A549 (cell line): ENCODE measurements at regions not wholly inside any gene's neighbourhood (a gene's known extent, or its start where the extent isn't known, plus 50 kb on each side); places are given as distances from the start of the nearest gene placed in this dataset.

Experiments used
- ATAC-seq, 2 experiments: fragments of 200-7000 bp in 1 of 2; fragments of >200 bp in 1 of 2; cut with Nextera tagmentation in 1 of 2; cut with Tn5 transposase in 1 of 2; 3 replicates each; pipeline versions ENCODE4 v1.8.0 to v1.9.1; 2018 to 2020; ENCODE audit warnings: mild to moderate bottlenecking in 1 of 2, moderate library complexity in 1 of 2
- CTCF ChIA-PET: fragments of 300-600 bp; sonication (Branson Sonifier 250); formaldehyde crosslinking; extraction: SDS; loops from one replicate; lab custom pipeline; 2021; ENCODE audit warnings: antibody characterized with exemption, inconsistent platforms; lab: Yijun Ruan, JAX
- POLR2A ChIA-PET: fragments of 350-600 bp; formaldehyde crosslinking; extraction: SDS; loops from one replicate; lab custom pipeline; 2021; ENCODE audit warnings: antibody characterized with exemption, inconsistent platforms; lab: Yijun Ruan, JAX
- DNase-seq, 2 experiments: peaks; one replicate each; pipeline versions ENCODE4 v3.0.0 to v3.0.0-alpha.2; 2011 to 2016; ENCODE audit warnings: low read depth in 1 of 2, low spot score in 1 of 2
- FAIRE-seq: peaks from 2 replicates; lab custom pipeline; 2011; peaks lifted over from hg19 to GRCh38; lab: Jason Lieb, UNC
- H3K27ac ChIP-seq, 2 experiments: fragments of >200 bp; sonication (Bioruptor Twin); formaldehyde crosslinking; 3 replicates each; pipeline ENCODE4 v1.5.1; 2016 to 2017
- H3K4me1 ChIP-seq: fragments of >200 bp; sonication (Bioruptor Twin); formaldehyde crosslinking; 3 replicates; pipeline ENCODE4 v1.6.1; 2016
- H3K4me2 ChIP-seq: fragments of >200 bp; sonication (Bioruptor Twin); formaldehyde crosslinking; 3 replicates; pipeline ENCODE4 v1.6.1; 2016
- H3K4me3 ChIP-seq: fragments of >200 bp; sonication (Bioruptor Twin); formaldehyde crosslinking; 3 replicates; pipeline ENCODE4 v1.5.1; 2016
- H3K9me3 ChIP-seq: fragments of >200 bp; sonication (Bioruptor Twin); formaldehyde crosslinking; 3 replicates; pipeline ENCODE4 v1.6.1; 2016
- ATOH8 ChIP-seq: fragments of 250-450 bp; sonication (Bioruptor Pico); IDR thresholded peaks from 2 replicates; pipeline ENCODE4 v1.5.0; 2020; ENCODE audit warnings: low read depth, mild to moderate bottlenecking, moderate library complexity
- CBX8 ChIP-seq: fragments of 200-600 bp; sonication (generic); IDR thresholded peaks from 2 replicates; pipeline ENCODE4 v1.6.1; 2016
- CHD4 ChIP-seq: fragments of 200-600 bp; sonication (generic); IDR thresholded peaks from 2 replicates; pipeline ENCODE4 v1.6.1; 2016; ENCODE audit warnings: antibody characterized with exemption, mild to moderate bottlenecking, borderline replicate concordance
- ESRRA ChIP-seq: fragments of 150-350 bp; IDR thresholded peaks from 2 replicates; pipeline ENCODE4 v1.6.1; 2014; ENCODE audit warnings: mild to moderate bottlenecking, low read length, borderline replicate concordance
- GATA3 ChIP-seq: IDR thresholded peaks from 2 replicates; pipeline ENCODE4 v1.6.1; 2012; ENCODE audit warnings: borderline replicate concordance
- HDAC2 ChIP-seq: fragments of 200-600 bp; sonication (generic); IDR thresholded peaks from 2 replicates; pipeline ENCODE4 v1.6.1; 2016
- HEYL ChIP-seq: fragments of 250-450 bp; sonication (Bioruptor Pico); IDR thresholded peaks from 2 replicates; pipeline ENCODE4 v1.8.0; 2021; ENCODE audit warnings: mild to moderate bottlenecking, moderate library complexity
- HMGXB4 ChIP-seq: fragments of 250-450 bp; sonication (Bioruptor Pico); IDR thresholded peaks from 2 replicates; pipeline ENCODE4 v1.5.0; 2021; ENCODE audit warnings: mild to moderate bottlenecking, moderate library complexity, borderline replicate concordance
- HOXB13 ChIP-seq: fragments of 250-450 bp; sonication (Bioruptor Pico); IDR thresholded peaks from 2 replicates; pipeline ENCODE4 v1.5.0; 2020; ENCODE audit warnings: low read depth, mild to moderate bottlenecking, moderate library complexity
- KDM1A ChIP-seq: fragments of 200-600 bp; sonication (generic); IDR thresholded peaks from 2 replicates; pipeline ENCODE4 v1.6.1; 2016; ENCODE audit warnings: low read depth, mild to moderate bottlenecking
- NFE2L2 ChIP-seq: fragments of 150-350 bp; conservative IDR thresholded peaks from 2 replicates; pipeline ENCODE4 v1.6.1; 2014; ENCODE audit warnings: low read length
- PBX3 ChIP-seq: IDR thresholded peaks from 2 replicates; pipeline ENCODE4 v1.6.1; 2012
- POLR2A ChIP-seq: IDR thresholded peaks from 2 replicates; pipeline ENCODE4 v1.6.1; 2012; ENCODE audit warnings: mild to moderate bottlenecking, low read length
- POLR2AphosphoS2 ChIP-seq: conservative IDR thresholded peaks from 2 replicates; pipeline ENCODE4 v1.6.1; 2012; ENCODE audit warnings: low read length, improper control_type of control experiment, inconsistent platforms
- RCOR1 ChIP-seq: fragments of 150-350 bp; IDR thresholded peaks from 2 replicates; pipeline ENCODE4 v1.6.1; 2014; ENCODE audit warnings: antibody characterized with exemption, low read length, low read depth
- RNF2 ChIP-seq: fragments of 200-600 bp; sonication (generic); IDR thresholded peaks from 2 replicates; pipeline ENCODE4 v1.6.1; 2016; ENCODE audit warnings: low read depth, mild to moderate bottlenecking, antibody characterized with exemption, moderate library complexity, borderline replicate concordance
- SREBF2 ChIP-seq: fragments of 450-650 bp; IDR thresholded peaks from 2 replicates; pipeline ENCODE4 v1.6.1; 2014; ENCODE audit warnings: mild to moderate bottlenecking, moderate library complexity
- TFCP2L1 ChIP-seq: fragments of 250-450 bp; sonication (Bioruptor Pico); IDR thresholded peaks from 2 replicates; pipeline ENCODE4 v1.5.0; 2021; ENCODE audit warnings: mild to moderate bottlenecking
- TP53 ChIP-seq: fragments of 250-450 bp; sonication (Bioruptor Pico); IDR thresholded peaks from 2 replicates; pipeline ENCODE4 v1.5.0; 2021; ENCODE audit warnings: mild to moderate bottlenecking, moderate library complexity
- ZC3H11A ChIP-seq: fragments of 450-650 bp; IDR thresholded peaks from 2 replicates; pipeline ENCODE4 v1.6.1; 2014; ENCODE audit warnings: antibody characterized with exemption, mild to moderate bottlenecking
- ZFP36 ChIP-seq: fragments of 450-650 bp; IDR thresholded peaks from 2 replicates; pipeline ENCODE4 v1.6.1; 2014; ENCODE audit warnings: borderline replicate concordance; ENCODE audit not compliant: partially characterized antibody
- ZSCAN20 ChIP-seq: fragments of 250-450 bp; sonication (Bioruptor Pico); IDR thresholded peaks from 2 replicates; pipeline ENCODE4 v1.8.0; 2022; ENCODE audit warnings: mild to moderate bottlenecking, moderate library complexity
- WGBS: methylation state at CpG from one replicate; pipeline ENCODE4 v1.1.6; 2017; ENCODE audit errors: missing lambda C conversion rate; 5-methylcytosine and 5-hydroxymethylcytosine counted together

GRCh38 chr2:221710744-221711143 lies 138.6 kb upstream of the EPHA4 start (continued):
- TF ChIP-seq HMGXB4 (CRISPR knock-in tag) (no peak), HOXB13 (CRISPR knock-in tag) (no peak), TFCP2L1 (CRISPR knock-in tag) (no peak), TP53 (CRISPR knock-in tag) (no peak), CBX8 (no peak)

GRCh38 chr2:221708902-221709301 lies 136.8 kb upstream of the EPHA4 start:
- no peak overlapping the region for H3K4me2 ChIP-seq
- DNase-seq (no peak), ATAC-seq (no peak), FAIRE-seq (no peak)
- no peak overlapping the region for H3K4me3 ChIP-seq
- TF ChIP-seq HEYL: no peak
- H3K4me1 ChIP-seq: no peaks in the 10 kb centered on the region
- H3K27ac ChIP-seq: no peak overlapping the region
- WGBS: 36% methylated on average over 1 of the region's 1 CpG
- ChIA-PET POLR2A (no interaction called here), CTCF (no interaction called here)
- no peaks in the 10 kb centered on the region for H3K9me3 ChIP-seq

- POLR2A ChIA-PET: no interaction called here
- no peak for FAIRE-seq
- no peak for DNase-seq
Observed at GRCh38 chr2:221705185-221705877, 133.2 kb upstream of the EPHA4 start.

GRCh38 chr2:221704442-221704841 lies 132.3 kb upstream of the EPHA4 start:
- ChIA-PET CTCF (no interaction called here), POLR2A (no interaction called here)
- Histone ChIP-seq H3K4me1 (no peaks in the 10 kb centered on the region), H3K4me2 (no peak overlapping the region), H3K4me3 (no peak overlapping the region), H3K27ac (no peak overlapping the region), H3K9me3 (no peaks in the 10 kb centered on the region)
- ATAC-seq (no peak), DNase-seq (no peak), FAIRE-seq (no peak)
- 51% methylated on average over 8 of the region's 8 CpGs for WGBS
- TF ChIP-seq HMGXB4 (CRISPR knock-in tag) (no peak), ZFP36 (no peak)

More at GRCh38 chr2:221705185-221705877, 133.2 kb upstream of the EPHA4 start:
- Histone ChIP-seq H3K4me3 (no peak overlapping the region), H3K9me3 (no peaks in the 10 kb centered on the region), H3K27ac (no peak overlapping the region), H3K4me1 (no peaks in the 10 kb centered on the region), H3K4me2 (no peak overlapping the region)
- TF ChIP-seq ESRRA (no peak), POLR2A (no peak), TFCP2L1 (CRISPR knock-in tag) (no peak), GATA3 (no peak), KDM1A (no peak), ATOH8 (CRISPR knock-in tag) (no peak), CHD4 (no peak), ZC3H11A (no peak), ZSCAN20 (CRISPR knock-in tag) (no peak), RNF2 (no peak), NFE2L2 (no peak), HEYL (no peak), POLR2AphosphoS2 (no peak), PBX3 (no peak), RCOR1 (no peak), HDAC2 (no peak), CBX8 (no peak), SREBF2 (no peak)
- WGBS: 46% methylated on average over 6 of the region's 6 CpGs
- ATAC-seq: no peak
- CTCF ChIA-PET: no interaction called here
